GM12892 (cell line): ENCODE measurements at regions not wholly inside any gene's neighbourhood (a gene's known extent, or its start where the extent isn't known, plus 50 kb on each side); places are given as distances from the start of the nearest gene placed in this dataset.

ENCODE experiments used
- POLR2A ChIP-seq: IDR thresholded peaks from 2 replicates; pipeline ENCODE4 v1.6.1; 2011; ENCODE audit warnings: low read depth, low read length, control low read depth
- POLR2AphosphoS5 ChIP-seq: IDR thresholded peaks from 2 replicates; pipeline ENCODE4 v1.6.1; 2011; ENCODE audit warnings: low read depth, low read length, control low read depth

DNA sequence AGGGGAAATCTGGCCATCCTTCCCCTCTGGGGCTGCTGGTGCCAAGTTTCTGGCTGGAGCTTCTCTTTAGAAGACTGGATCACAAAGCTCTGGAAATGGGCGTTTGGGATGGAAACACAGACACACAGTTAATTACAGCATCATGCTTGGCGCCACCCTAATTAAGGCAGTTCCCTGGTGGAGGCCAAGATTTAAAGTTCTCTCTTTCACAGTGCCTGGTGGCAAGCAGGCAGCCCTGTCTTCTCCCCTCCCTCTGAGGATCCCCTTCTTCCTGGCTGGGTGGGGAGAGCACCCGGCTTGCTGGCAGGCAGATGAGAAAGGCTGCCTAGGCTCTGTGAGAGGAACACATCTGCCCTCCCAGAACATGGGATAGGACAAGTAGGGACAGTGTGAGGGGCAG is 59.0 kb upstream of the NKD1 start:
- TF ChIP-seq POLR2AphosphoS5: no peak
- TF ChIP-seq POLR2A: no peak
